ENCODE measurements at regions not wholly inside any gene's neighbourhood (a gene's known extent, or its start where the extent isn't known, plus 50 kb on each side); places are given as distances from the start of the nearest gene placed in this dataset.
"Not testable (repeated sequence)": the region's sequence is repeated elsewhere in the genome, so short reads cannot be mapped to it uniquely, and the experiment has no call there.

GRCh38 chrX:114272096-114272686 lies 311.7 kb upstream of the HTR2C start:
- DNase-seq (ENCODE audit: low spot score) = no peak

DNA sequence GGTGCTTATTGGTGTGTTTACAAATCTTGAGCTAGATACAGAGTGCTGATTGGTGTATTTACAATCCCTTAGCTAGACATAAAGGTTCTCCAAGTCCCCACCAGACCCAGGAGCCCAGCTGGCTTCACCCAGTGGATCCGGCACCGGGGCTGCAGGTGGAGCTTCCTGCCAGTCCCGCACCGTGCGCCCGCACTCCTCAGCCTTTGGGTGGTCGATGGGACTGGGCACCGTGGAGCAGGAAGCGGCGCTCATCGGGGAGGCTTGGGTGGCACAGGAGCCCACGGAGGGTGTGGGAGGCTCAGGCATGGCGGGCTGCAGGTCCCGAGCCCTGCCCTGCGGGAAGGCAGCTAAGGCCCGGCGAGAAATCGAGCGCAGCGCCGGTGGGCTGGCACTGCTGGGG lies 313.5 kb upstream of the HTR2C start:
- DNase-seq (ENCODE audit: low spot score) = not testable (repeated sequence)

- no peak for DNase-seq (ENCODE audit: low spot score)
These were observed 315.2 kb upstream of the HTR2C start for GRCh38 chrX:114268643-114269042.

DNA sequence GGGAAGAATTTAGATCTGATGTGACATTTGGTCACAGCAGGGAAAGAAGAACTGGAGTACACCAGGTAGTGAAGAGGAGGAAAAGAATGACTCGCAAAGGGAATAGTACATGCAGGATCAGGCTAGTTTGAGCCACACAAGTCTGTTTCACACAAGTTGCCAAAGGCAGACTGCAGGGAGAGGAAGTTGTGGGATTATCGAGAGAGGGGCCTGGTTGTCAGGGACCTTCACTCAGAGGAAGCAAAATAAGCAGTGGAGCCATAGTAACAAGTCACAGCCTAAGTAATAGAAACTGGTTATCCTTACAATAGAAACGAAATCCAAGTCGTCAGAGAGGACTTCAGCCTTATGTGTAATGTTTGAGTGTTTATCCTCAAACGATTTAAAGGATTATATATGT lies 316.7 kb upstream of the HTR2C start:
- no peak for DNase-seq (ENCODE audit: low spot score)

DNA sequence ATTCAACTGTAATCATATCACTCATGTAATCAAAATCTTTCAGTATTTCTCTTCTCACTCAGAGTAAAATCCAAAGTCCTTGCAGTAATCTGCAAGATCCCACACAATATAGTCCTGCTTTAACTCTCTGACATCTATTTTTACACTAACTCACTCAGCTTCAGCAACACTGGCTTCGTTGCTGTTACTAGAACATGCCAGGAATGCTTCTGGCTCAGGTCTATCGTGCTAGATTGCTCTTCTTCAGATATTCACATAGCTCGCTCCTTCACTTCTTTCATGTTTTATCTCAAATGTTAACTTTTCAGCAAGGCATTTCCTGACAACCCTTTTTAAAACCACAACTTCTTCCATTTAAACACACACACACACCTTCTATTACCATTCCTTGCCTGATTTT lies 331.7 kb upstream of the HTR2C start:
- no peak for DNase-seq (ENCODE audit: low spot score)

GRCh38 chrX:114251575-114251974 lies 332.3 kb upstream of the HTR2C start:
- no peak for DNase-seq (ENCODE audit: low spot score)

DNA sequence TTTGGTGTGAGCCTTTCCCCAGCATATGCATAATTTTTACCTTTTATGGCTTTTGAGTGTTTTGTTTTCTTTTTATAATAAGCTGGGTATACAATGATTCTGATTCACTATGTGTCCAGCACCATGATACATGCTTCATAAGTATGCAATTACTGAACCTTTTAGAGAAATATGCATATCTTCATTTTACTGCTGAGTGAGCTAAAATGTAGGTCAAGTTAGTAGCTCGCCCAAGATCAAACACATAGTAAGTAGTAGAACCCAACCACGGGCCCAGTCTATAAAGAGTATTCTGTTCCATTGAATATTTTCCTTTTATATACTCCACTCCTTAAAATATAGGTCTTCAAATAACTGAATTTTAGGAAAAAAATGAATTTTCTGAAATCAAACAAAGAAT lies 362.4 kb upstream of the HTR2C start:
- DNase-seq (ENCODE audit: low spot score) = no peak

DNA sequence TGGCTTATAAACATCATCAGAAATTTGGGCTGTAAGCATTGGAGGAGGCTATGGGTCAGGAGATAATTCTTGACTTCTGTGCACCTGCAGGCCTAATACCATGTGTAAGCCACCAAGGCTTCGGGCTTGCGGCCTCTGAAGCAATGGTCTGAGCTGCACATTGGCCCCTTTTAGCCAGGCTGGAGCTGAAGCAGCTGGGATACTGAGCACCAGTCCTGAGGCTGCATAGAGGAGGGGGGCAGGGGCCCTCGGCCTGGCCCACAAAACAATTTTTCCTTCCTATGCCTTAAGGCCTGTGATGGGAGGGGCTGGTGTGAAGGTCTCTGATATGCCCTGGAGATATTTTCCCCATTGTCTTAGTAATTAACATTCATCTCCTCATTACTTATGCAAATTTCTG lies 373.0 kb upstream of the HTR2C start:
- no peak for DNase-seq (ENCODE audit: low spot score)

GRCh38 chrX:114201622-114202021 lies 382.3 kb upstream of the HTR2C start:
- no peak for DNase-seq (ENCODE audit: low spot score)

GRCh38 chrX:114181195-114181594 lies 402.7 kb upstream of the HTR2C start:
- DNase-seq (ENCODE audit: low spot score) = no peak

- no peak for DNase-seq (ENCODE audit: low spot score)
These were observed 405.8 kb upstream of the HTR2C start for GRCh38 chrX:114178126-114178525.

- not testable (repeated sequence) for DNase-seq (ENCODE audit: low spot score)
These were observed 416.6 kb upstream of the HTR2C start for GRCh38 chrX:114167276-114167675.

DNA sequence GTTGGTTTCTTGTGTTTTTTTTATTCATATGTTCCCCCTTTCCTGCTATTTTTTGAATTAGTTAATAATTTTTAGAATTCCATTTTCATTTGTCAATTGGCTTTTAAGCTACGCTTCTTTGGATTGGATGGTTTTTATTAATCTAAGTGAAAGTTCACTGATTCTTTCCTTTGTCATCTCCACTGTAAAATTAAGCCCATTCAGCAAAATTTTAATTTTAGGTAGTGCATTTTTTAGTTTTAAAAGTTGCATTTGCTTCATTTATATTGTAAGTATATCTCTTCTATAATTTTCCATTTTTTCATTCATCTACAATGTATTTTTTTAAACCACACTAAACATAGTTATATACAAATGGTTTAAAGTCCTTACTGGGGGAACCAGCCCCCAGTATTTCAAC lies 417.3 kb upstream of the HTR2C start:
- no peak for DNase-seq (ENCODE audit: low spot score)

DNA sequence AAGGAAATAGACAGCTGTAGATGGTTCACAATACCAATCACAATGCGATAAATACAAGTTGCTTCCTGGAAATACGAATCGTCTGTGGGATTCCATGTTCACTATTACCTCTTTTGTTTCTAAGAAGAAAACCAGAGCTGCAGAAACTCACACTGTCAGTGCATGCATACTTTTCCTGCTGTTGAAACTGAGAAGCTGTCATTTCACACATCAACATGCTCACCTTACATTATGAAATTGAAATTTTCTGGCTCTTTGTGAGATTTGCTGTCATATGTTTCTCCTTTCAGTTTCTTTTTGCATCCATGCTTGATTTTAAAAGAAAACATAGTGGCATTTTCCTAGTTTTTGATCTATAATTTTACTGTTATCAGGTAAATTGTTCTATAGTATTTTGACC lies 418.3 kb upstream of the HTR2C start:
- DNase-seq (ENCODE audit: low spot score) = no peak

GRCh38 chrX:114162068-114162735 lies 421.7 kb upstream of the HTR2C start:
- DNase-seq (ENCODE audit: low spot score) = no peak

GRCh38 chrX:114152801-114153200 lies 431.1 kb upstream of the HTR2C start:
- no peak for DNase-seq (ENCODE audit: low spot score)

GRCh38 chrX:114152130-114152529 lies 431.8 kb upstream of the HTR2C start:
- no peak for DNase-seq (ENCODE audit: low spot score)

DNA sequence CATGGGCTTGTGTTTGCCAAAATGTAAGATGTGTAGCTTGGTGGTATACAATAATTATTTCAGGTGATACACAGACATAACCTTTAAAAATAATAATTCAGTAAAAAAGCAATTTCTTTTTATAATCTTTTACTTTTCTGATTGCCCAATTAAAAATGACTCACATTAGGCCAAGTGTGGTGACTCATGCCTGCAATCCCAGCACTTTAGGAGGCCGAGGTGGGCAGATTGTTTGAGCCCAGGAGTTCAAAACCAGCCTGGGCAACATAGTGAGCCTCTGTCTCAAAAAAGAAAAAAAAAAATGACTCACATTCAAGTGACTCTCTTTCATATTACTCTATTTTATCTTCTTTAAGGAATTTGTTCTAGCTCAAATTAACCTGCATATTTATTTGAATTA lies 449.4 kb upstream of the HTR2C start:
- no peak for DNase-seq (ENCODE audit: low spot score)

DNA sequence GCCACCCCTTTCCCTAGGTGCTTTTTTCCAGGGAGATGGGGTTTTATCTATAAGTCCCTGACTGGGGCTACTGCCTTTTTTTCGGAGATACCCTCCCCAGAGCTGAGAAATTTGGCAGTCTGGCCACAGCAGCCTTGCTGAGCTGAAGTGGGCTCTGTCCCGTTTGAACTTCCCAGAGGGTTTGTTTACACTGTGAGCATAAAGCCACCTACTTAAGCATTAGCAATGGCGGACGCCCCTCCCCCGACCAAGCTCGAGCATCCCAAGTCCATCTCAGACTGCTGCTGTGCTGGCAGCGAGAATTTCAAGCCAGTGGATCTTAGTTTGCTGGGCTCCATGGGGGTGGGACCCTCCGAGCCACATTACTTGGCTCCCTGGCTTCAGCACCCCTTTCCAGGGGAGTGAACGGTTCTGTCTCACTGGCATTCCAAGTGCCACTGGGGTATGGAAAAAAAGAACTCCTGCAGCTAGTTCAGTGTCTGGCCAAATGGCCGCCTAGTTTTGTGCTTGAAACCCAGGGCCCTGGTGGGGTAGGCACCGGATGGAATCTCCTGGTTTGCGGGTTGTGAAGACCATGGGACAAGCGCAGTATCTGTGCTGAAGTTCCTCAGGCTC lies 456.4 kb upstream of the HTR2C start:
- DNase-seq (ENCODE audit: low spot score) = no peak

GRCh38 chrX:114127005-114127404 lies 456.9 kb upstream of the HTR2C start:
- DNase-seq (ENCODE audit: low spot score) = no peak

DNA sequence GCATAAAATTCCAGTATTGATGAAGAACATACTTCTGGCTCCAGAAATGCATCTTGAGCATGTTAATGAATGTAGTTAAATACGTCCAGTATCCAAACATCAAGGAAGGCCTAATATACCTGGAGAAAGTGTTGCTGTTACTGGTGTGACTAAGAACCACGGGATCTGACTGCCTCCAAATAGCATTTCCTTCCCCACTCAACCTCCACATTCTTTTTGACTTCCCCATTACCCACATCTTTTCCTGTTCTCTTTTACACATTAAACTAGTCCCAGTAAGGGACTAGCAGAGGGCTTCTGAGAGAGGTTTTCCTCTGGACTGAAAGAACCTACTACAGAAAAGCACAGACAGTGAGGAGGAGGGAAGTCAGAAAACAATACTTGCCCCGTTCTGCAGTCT lies 482.8 kb upstream of the HTR2C start:
- no peak for DNase-seq (ENCODE audit: low spot score)

GRCh38 chrX:114097866-114098265 lies 486.0 kb upstream of the HTR2C start:
- no peak for DNase-seq (ENCODE audit: low spot score)

GRCh38 chrX:114097427-114097826 lies 486.5 kb upstream of the HTR2C start:
- no peak for DNase-seq (ENCODE audit: low spot score)

GRCh38 chrX:114095789-114096188 lies 488.1 kb upstream of the HTR2C start:
- no peak for DNase-seq (ENCODE audit: low spot score)
